Endodermal cell (in vitro differentiated cells): ENCODE measurements at regions not wholly inside any gene's neighbourhood (a gene's known extent, or its start where the extent isn't known, plus 50 kb on each side); places are given as distances from the start of the nearest gene placed in this dataset.

Experiments
- DNase-seq: peaks from one replicate; pipeline ENCODE4 v3.0.0-alpha.2; 2017
- H3K27ac ChIP-seq: 2 replicates; pipeline ENCODE4 v1.5.1; 2013; ENCODE audit warnings: mild to moderate bottlenecking, low read depth, low read length, moderate library complexity
- H3K27me3 ChIP-seq: 2 replicates; pipeline ENCODE4 v1.6.1; 2013; ENCODE audit warnings: mild to moderate bottlenecking, low read length, moderate library complexity; ENCODE audit not compliant: insufficient read depth, control insufficient read depth, poor library complexity, severe bottlenecking
- H3K36me3 ChIP-seq: 2 replicates; pipeline ENCODE4 v1.7.0; 2013; ENCODE audit warnings: mild to moderate bottlenecking, low read length, moderate library complexity; ENCODE audit not compliant: control insufficient read depth, insufficient read depth
- H3K4me1 ChIP-seq: one replicate; pipeline ENCODE4 v1.7.0; 2013; ENCODE audit warnings: low read length; ENCODE audit not compliant: control insufficient read depth, insufficient read depth
- H3K4me3 ChIP-seq: 2 replicates; pipeline ENCODE4 v1.5.1; 2013; ENCODE audit warnings: mild to moderate bottlenecking, low read length, moderate library complexity
- H3K9ac ChIP-seq: 2 replicates; pipeline ENCODE4 v1.6.1; 2013; ENCODE audit warnings: mild to moderate bottlenecking, low read length, moderate library complexity; ENCODE audit not compliant: poor library complexity, severe bottlenecking; ENCODE audit errors: extremely low read depth
- H3K9me3 ChIP-seq: 2 replicates; pipeline ENCODE4 v1.6.1; 2013; ENCODE audit warnings: mild to moderate bottlenecking, low read length, moderate library complexity; ENCODE audit not compliant: control insufficient read depth
- H3K27ac Mint-ChIP-seq: 2 replicates; pipeline ENCODE4 v1.8.0; 2020; ENCODE audit warnings: mixed read lengths
- H3K27me3 Mint-ChIP-seq: 2 replicates; pipeline ENCODE4 v1.8.0; 2021; ENCODE audit warnings: mild to moderate bottlenecking, mixed read lengths; ENCODE audit not compliant: insufficient read depth
- H3K36me3 Mint-ChIP-seq: 2 replicates; pipeline ENCODE4 v1.8.0; 2020; ENCODE audit warnings: low read depth, mixed read lengths
- H3K4me1 Mint-ChIP-seq: 2 replicates; pipeline ENCODE4 v1.8.0; 2020; ENCODE audit warnings: mixed read lengths
- H3K4me3 Mint-ChIP-seq: 2 replicates; pipeline ENCODE4 v1.8.0; 2020; ENCODE audit warnings: mild to moderate bottlenecking, moderate library complexity, mixed read lengths
- H3K9me3 Mint-ChIP-seq: 2 replicates; pipeline ENCODE4 v1.8.0; 2020; ENCODE audit warnings: mild to moderate bottlenecking, mixed read lengths
- CTCF ChIP-seq: fragments of 200-600 bp; sonication (generic); conservative IDR thresholded peaks from 2 replicates; pipeline ENCODE4 v1.5.0; 2021; ENCODE audit warnings: antibody characterized with exemption, mild to moderate bottlenecking
- WGBS, 2 experiments: methylation state at CpG; one replicate each; pipeline versions ENCODE4 v1.1.5 to v1.1.7; 2013; ENCODE audit warnings: missing lambda C conversion rate in 2 of 2, mixed read lengths in 1 of 2; ENCODE audit not compliant: insufficient coverage in 1 of 2, insufficient read length in 1 of 2; 5-methylcytosine and 5-hydroxymethylcytosine counted together

- H3K27ac Mint-ChIP-seq = no peak overlapping the region
- Histone ChIP-seq H3K27me3 (no peaks in the 10 kb centered on the region), H3K36me3 (no peaks in the 10 kb centered on the region), H3K4me3 (no peak overlapping the region), H3K27ac (no peak overlapping the region), H3K4me1 (no peaks in the 10 kb centered on the region), H3K9me3 (no peaks in the 10 kb centered on the region), H3K9ac (no peak overlapping the region)
- 88 to 100% methylated on average over 1 to 5 of the region's 5 CpGs for WGBS, 2 experiments
- no peak for DNase-seq
- no peaks in the 10 kb centered on the region for H3K27me3 Mint-ChIP-seq
- H3K9me3 Mint-ChIP-seq = no peaks in the 10 kb centered on the region
- H3K4me3 Mint-ChIP-seq = no peak overlapping the region
- TF ChIP-seq CTCF = no peak
- H3K36me3 Mint-ChIP-seq = no peaks in the 10 kb centered on the region
- H3K4me1 Mint-ChIP-seq = no peaks in the 10 kb centered on the region
Observed at GRCh38 chr17:77851921-77852320, 106.6 kb upstream of the TNRC6C start.

- no peak overlapping the region for H3K4me3 ChIP-seq
- H3K9me3 ChIP-seq = no peaks in the 10 kb centered on the region
- Mint-ChIP-seq H3K4me1 (no peaks in the 10 kb centered on the region), H3K27me3 (peaks cover 2% of the 10 kb centered on the region), H3K27ac (no peak overlapping the region), H3K9me3 (no peaks in the 10 kb centered on the region), H3K4me3 (no peak overlapping the region), H3K36me3 (no peaks in the 10 kb centered on the region)
- DNase-seq = peak; percentile 40
- no peak for TF ChIP-seq CTCF
- no peaks in the 10 kb centered on the region for H3K36me3 ChIP-seq
- no peaks in the 10 kb centered on the region for H3K4me1 ChIP-seq
- H3K27me3 ChIP-seq = no peaks in the 10 kb centered on the region
- no peak overlapping the region for H3K9ac ChIP-seq
- no peak overlapping the region for H3K27ac ChIP-seq
- WGBS, 2 experiments = 93 to 95% methylated on average over 6 to 16 of the region's 16 CpGs
Observed at GRCh38 chr17:77852731-77853130, 105.8 kb upstream of the TNRC6C start.

GRCh38 chr17:77853191-77853977, 105.1 kb upstream of the TNRC6C start:
- no peak overlapping the region for H3K27ac ChIP-seq
- peaks cover 2% of the 10 kb centered on the region for H3K27me3 Mint-ChIP-seq
- no peaks in the 10 kb centered on the region for H3K36me3 ChIP-seq
- no peaks in the 10 kb centered on the region for H3K36me3 Mint-ChIP-seq
- no peak overlapping the region for H3K9ac ChIP-seq
- no peaks in the 10 kb centered on the region for H3K27me3 ChIP-seq
- no peak overlapping the region for H3K4me3 Mint-ChIP-seq
- no peaks in the 10 kb centered on the region for H3K4me1 Mint-ChIP-seq
- TF ChIP-seq CTCF = no peak
- H3K9me3 Mint-ChIP-seq = no peaks in the 10 kb centered on the region
- H3K9me3 ChIP-seq = no peaks in the 10 kb centered on the region
- H3K4me3 ChIP-seq = no peak overlapping the region
- no peak overlapping the region for H3K27ac Mint-ChIP-seq
- no peaks in the 10 kb centered on the region for H3K4me1 ChIP-seq
- peak; percentile 40 for DNase-seq
- WGBS, 2 experiments = 88 to 96% methylated on average over 12 to 20 of the region's 20 CpGs
